ENCODE measurements at regions not wholly inside any gene's neighbourhood (a gene's known extent, or its start where the extent isn't known, plus 50 kb on each side); places are given as distances from the start of the nearest gene placed in this dataset.
"Not testable (repeated sequence)": the region's sequence is repeated elsewhere in the genome, so short reads cannot be mapped to it uniquely, and the experiment has no call there.

- peak; percentile 43 to 77 for ATAC-seq (replicated peaks)
- not testable (repeated sequence) for H3K36me3 Mint-ChIP-seq, H3K9me3 Mint-ChIP-seq, H3K27me3 Mint-ChIP-seq, H3K4me1 Mint-ChIP-seq, H3K27ac Mint-ChIP-seq, H3K4me3 Mint-ChIP-seq, DNase-seq
Measured at GRCh38 chr2:89326455-89326854, 635.0 kb downstream of the RPIA start.

DNA sequence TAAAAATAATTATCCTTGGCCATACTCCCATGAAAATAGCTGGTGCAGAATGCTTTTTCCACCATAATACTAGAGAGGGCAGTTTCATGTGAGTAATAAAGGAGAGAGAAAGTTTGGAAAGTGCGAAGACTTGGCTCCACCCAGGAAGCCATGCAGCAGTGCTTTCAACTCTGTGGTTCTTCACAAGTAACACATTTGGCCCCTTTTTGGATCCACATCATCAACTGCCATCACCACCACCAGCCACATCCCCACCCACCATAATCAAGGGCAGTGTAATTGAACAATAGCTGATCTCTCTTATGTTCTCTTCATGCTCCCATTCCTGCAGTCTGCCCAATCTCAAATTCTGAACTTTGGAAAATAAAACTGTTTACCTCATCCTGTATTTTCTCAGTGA, 637.3 kb downstream of the RPIA start:
- H3K36me3 Mint-ChIP-seq; H3K27me3 Mint-ChIP-seq; H3K4me3 Mint-ChIP-seq; DNase-seq; H3K27ac Mint-ChIP-seq; ATAC-seq (replicated peaks); H3K9me3 Mint-ChIP-seq; H3K4me1 Mint-ChIP-seq: not testable (repeated sequence)

All from stimulated activated naive B cell treated with anti-CD40 and anti-IgM and Interleukin-4, amounts not matched to agents 10 μg/mL and 1 μg/mL and 100 μg/mL, for 72 hours (primary cell).